WTC11 (cell line): ENCODE measurements at regions not wholly inside any gene's neighbourhood (a gene's known extent, or its start where the extent isn't known, plus 50 kb on each side); places are given as distances from the start of the nearest gene placed in this dataset. TPM values are rescaled to one million over a fixed set of nuclear protein-coding genes. Genes with fewer than 3 reads are reported as not detected.
"Not testable (repeated sequence)": the region's sequence is repeated elsewhere in the genome, so short reads cannot be mapped to it uniquely, and the experiment has no call there.

ENCODE experiments used
- ATAC-seq: fragments of 200-7000 bp; cut with Tn5 transposase; 2 replicates; pipeline ENCODE4 v1.10.0; 2021; ENCODE audit warnings: mild to moderate bottlenecking, moderate library complexity
- CTCF ChIA-PET: fragments of 300-600 bp; sonication (Branson Sonifier 250); formaldehyde crosslinking; loops from one replicate; lab custom pipeline; 2021; ENCODE audit warnings: antibody characterized with exemption; lab: Charles Lee
- POLR2A ChIA-PET: fragments of 350-600 bp; sonication (Branson Sonifier 250); formaldehyde crosslinking; loops from one replicate; lab custom pipeline; 2021; ENCODE audit warnings: antibody characterized with exemption; lab: Charles Lee
- DNase-seq: peaks from one replicate; pipeline ENCODE4 v3.0.0; 2021; ENCODE audit warnings: low spot score
- H3K27ac Mint-ChIP-seq: 2 replicates; pipeline ENCODE4 v1.8.0; 2021; ENCODE audit warnings: mixed read lengths
- H3K27me3 Mint-ChIP-seq: 2 replicates; pipeline ENCODE4 v1.8.0; 2021; ENCODE audit warnings: low read depth, mild to moderate bottlenecking, moderate library complexity, mixed read lengths
- H3K36me3 Mint-ChIP-seq: 2 replicates; pipeline ENCODE4 v1.8.0; 2021; ENCODE audit warnings: mixed read lengths
- H3K4me1 Mint-ChIP-seq: 2 replicates; pipeline ENCODE4 v1.8.0; 2022; ENCODE audit warnings: mixed read lengths
- H3K4me3 Mint-ChIP-seq: 2 replicates; pipeline ENCODE4 v1.8.0; 2021; ENCODE audit warnings: mild to moderate bottlenecking, moderate library complexity, mixed read lengths
- H3K9me3 Mint-ChIP-seq: 2 replicates; pipeline ENCODE4 v1.8.0; 2021; ENCODE audit warnings: mixed read lengths
- microRNA-seq: library from miRNA; unstranded; fragments of <30 nt; microRNA quantifications from one replicate; pipeline ENCODE4 v1.2.0, GENCODE V29; 2022; ENCODE audit warnings: borderline number of aligned reads

- ATAC-seq, CTCF ChIA-PET: not testable (repeated sequence)
These were observed 185.5 kb upstream of the GOLGA6L22 start for GRCh38 chr15:22273185-22273584.

GRCh38 chr15:22274376-22274775 is 184.3 kb upstream of the GOLGA6L22 start:
- peaks cover 10% of the 10 kb centered on the region for H3K36me3 Mint-ChIP-seq
- H3K9me3 Mint-ChIP-seq, ATAC-seq, POLR2A ChIA-PET, H3K27ac Mint-ChIP-seq, CTCF ChIA-PET, DNase-seq, H3K4me1 Mint-ChIP-seq, H3K4me3 Mint-ChIP-seq: not testable (repeated sequence)
- peaks cover 11% of the 10 kb centered on the region; the same call in 1 of the 2 replicates for H3K27me3 Mint-ChIP-seq

More at GRCh38 chr15:22273185-22273584, 185.5 kb upstream of the GOLGA6L22 start:
- H3K4me1 Mint-ChIP-seq, H3K9me3 Mint-ChIP-seq, H3K27ac Mint-ChIP-seq, DNase-seq, POLR2A ChIA-PET, H3K4me3 Mint-ChIP-seq: not testable (repeated sequence)
- Mint-ChIP-seq H3K27me3 (peaks cover 10% of the 10 kb centered on the region; the same call in 1 of the 2 replicates), H3K36me3 (peaks cover 10% of the 10 kb centered on the region)

- H3K4me3 Mint-ChIP-seq, H3K27ac Mint-ChIP-seq, ATAC-seq, H3K4me1 Mint-ChIP-seq, POLR2A ChIA-PET, CTCF ChIA-PET, DNase-seq: not testable (repeated sequence)
- Mint-ChIP-seq H3K9me3 (peaks cover 32% of the 10 kb centered on the region), H3K36me3 (peaks cover 33% of the 10 kb centered on the region), H3K27me3 (peaks cover 14% of the 10 kb centered on the region; the same call in 1 of the 2 replicates)
These were observed 177.9 kb upstream of the GOLGA6L22 start for GRCh38 chr15:22280770-22281169.

GRCh38 chr15:22282794-22283533 is 175.7 kb upstream of the GOLGA6L22 start:
- peaks cover 33% of the 10 kb centered on the region for H3K36me3 Mint-ChIP-seq
- H3K4me1 Mint-ChIP-seq, ATAC-seq, H3K27ac Mint-ChIP-seq, CTCF ChIA-PET, POLR2A ChIA-PET, H3K4me3 Mint-ChIP-seq, DNase-seq: not testable (repeated sequence)
- H3K27me3 Mint-ChIP-seq = peaks cover 12% of the 10 kb centered on the region; the same call in 1 of the 2 replicates
- peaks cover 32% of the 10 kb centered on the region for H3K9me3 Mint-ChIP-seq

GRCh38 chr15:22284795-22285420 is 173.8 kb upstream of the GOLGA6L22 start:
- ATAC-seq, POLR2A ChIA-PET, H3K4me1 Mint-ChIP-seq, H3K4me3 Mint-ChIP-seq, H3K27ac Mint-ChIP-seq, H3K27me3 Mint-ChIP-seq, CTCF ChIA-PET, DNase-seq: not testable (repeated sequence)
- H3K36me3 Mint-ChIP-seq = peaks cover 35% of the 10 kb centered on the region
- H3K9me3 Mint-ChIP-seq = peaks cover 31% of the 10 kb centered on the region

- CTCF ChIA-PET, ATAC-seq, POLR2A ChIA-PET, H3K4me1 Mint-ChIP-seq, H3K4me3 Mint-ChIP-seq, H3K27me3 Mint-ChIP-seq, DNase-seq, H3K27ac Mint-ChIP-seq: not testable (repeated sequence)
- peaks cover 20% of the 10 kb centered on the region for H3K36me3 Mint-ChIP-seq
- peaks cover 17% of the 10 kb centered on the region for H3K9me3 Mint-ChIP-seq
These were observed 167.6 kb upstream of the GOLGA6L22 start for GRCh38 chr15:22291054-22291453.

- DNase-seq, ATAC-seq, CTCF ChIA-PET, H3K27me3 Mint-ChIP-seq, H3K4me1 Mint-ChIP-seq, H3K27ac Mint-ChIP-seq, H3K4me3 Mint-ChIP-seq, POLR2A ChIA-PET: not testable (repeated sequence)
- Mint-ChIP-seq H3K36me3 (peaks cover 22% of the 10 kb centered on the region), H3K9me3 (peaks cover 24% of the 10 kb centered on the region)
These were observed 155.6 kb upstream of the GOLGA6L22 start for GRCh38 chr15:22303112-22303511.

Small RNAs in the stretch of these regions (microRNA-seq; reads per million reads assigned to microRNA genes)
- not detected for gene MIR1268A
